ENCODE measurements at regions not wholly inside any gene's neighbourhood (a gene's known extent, or its start where the extent isn't known, plus 50 kb on each side); places are given as distances from the start of the nearest gene placed in this dataset.

- H3K4me2 ChIP-seq, result no peak overlapping the region
- H3K79me2 ChIP-seq (ENCODE audit: insufficient read depth, low read depth), result no peaks in the 10 kb centered on the region
- H3K9ac ChIP-seq, result no peak overlapping the region
- H3K4me1 ChIP-seq (ENCODE audit: low read depth, poor library complexity, severe bottlenecking), result no peaks in the 10 kb centered on the region
- no peaks in the 10 kb centered on the region for H3K27me3 ChIP-seq (ENCODE audit: insufficient read depth, low read depth)
- no peak overlapping the region for H3K4me3 ChIP-seq (IDR thresholded peaks at IDR 0.05; ENCODE audit: insufficient read depth, low read depth, low read length)
- H2AFZ ChIP-seq (ENCODE audit: low read depth), result no peak overlapping the region
- no peaks in the 10 kb centered on the region for H4K20me1 ChIP-seq (ENCODE audit: insufficient read depth)
- H3K36me3 ChIP-seq (ENCODE audit: insufficient read depth), result no peaks in the 10 kb centered on the region
- TF ChIP-seq CTCF (conservative IDR thresholded peaks at IDR 0.05; ENCODE audit: low read depth, low read length), result no peak
- H3K27ac ChIP-seq, result no peak overlapping the region
Measured at GRCh38 chr11:92894197-92894596, 75.3 kb upstream of the MTNR1B start.

GRCh38 chr11:92897487-92897886, 72.0 kb upstream of the MTNR1B start:
- no peaks in the 10 kb centered on the region for H3K4me1 ChIP-seq (ENCODE audit: low read depth, poor library complexity, severe bottlenecking)
- no peak overlapping the region for H3K4me3 ChIP-seq (IDR thresholded peaks at IDR 0.05; ENCODE audit: insufficient read depth, low read depth, low read length)
- TF ChIP-seq CTCF (conservative IDR thresholded peaks at IDR 0.05; ENCODE audit: low read depth, low read length), result no peak
- no peak overlapping the region for H3K4me2 ChIP-seq
- H3K9ac ChIP-seq, result no peak overlapping the region
- no peaks in the 10 kb centered on the region for H3K79me2 ChIP-seq (ENCODE audit: insufficient read depth, low read depth)
- no peaks in the 10 kb centered on the region for H3K36me3 ChIP-seq (ENCODE audit: insufficient read depth)
- H3K27me3 ChIP-seq (ENCODE audit: insufficient read depth, low read depth), result no peaks in the 10 kb centered on the region
- H3K27ac ChIP-seq, result no peak overlapping the region
- no peak overlapping the region for H2AFZ ChIP-seq (ENCODE audit: low read depth)
- H4K20me1 ChIP-seq (ENCODE audit: insufficient read depth), result no peaks in the 10 kb centered on the region

- no peaks in the 10 kb centered on the region for H3K27me3 ChIP-seq (ENCODE audit: insufficient read depth, low read depth)
- no peak for TF ChIP-seq CTCF (conservative IDR thresholded peaks at IDR 0.05; ENCODE audit: low read depth, low read length)
- no peak overlapping the region for H3K27ac ChIP-seq
- H2AFZ ChIP-seq (ENCODE audit: low read depth), result no peak overlapping the region
- H4K20me1 ChIP-seq (ENCODE audit: insufficient read depth), result no peaks in the 10 kb centered on the region
- H3K4me2 ChIP-seq, result no peak overlapping the region
- H3K4me1 ChIP-seq (ENCODE audit: low read depth, poor library complexity, severe bottlenecking), result no peaks in the 10 kb centered on the region
- no peaks in the 10 kb centered on the region for H3K79me2 ChIP-seq (ENCODE audit: insufficient read depth, low read depth)
- no peak overlapping the region for H3K9ac ChIP-seq
- no peak overlapping the region for H3K4me3 ChIP-seq (IDR thresholded peaks at IDR 0.05; ENCODE audit: insufficient read depth, low read depth, low read length)
- no peaks in the 10 kb centered on the region for H3K36me3 ChIP-seq (ENCODE audit: insufficient read depth)
Measured at GRCh38 chr11:92902417-92902816, 67.0 kb upstream of the MTNR1B start.

GRCh38 chr11:92907671-92908070, 61.8 kb upstream of the MTNR1B start:
- no peaks in the 10 kb centered on the region for H3K79me2 ChIP-seq (ENCODE audit: insufficient read depth, low read depth)
- no peak overlapping the region for H3K27ac ChIP-seq
- H3K4me3 ChIP-seq (IDR thresholded peaks at IDR 0.05; ENCODE audit: insufficient read depth, low read depth, low read length), result no peak overlapping the region
- no peaks in the 10 kb centered on the region for H3K4me1 ChIP-seq (ENCODE audit: low read depth, poor library complexity, severe bottlenecking)
- H3K36me3 ChIP-seq (ENCODE audit: insufficient read depth), result no peaks in the 10 kb centered on the region
- no peaks in the 10 kb centered on the region for H3K27me3 ChIP-seq (ENCODE audit: insufficient read depth, low read depth)
- H3K9ac ChIP-seq, result no peak overlapping the region
- H4K20me1 ChIP-seq (ENCODE audit: insufficient read depth), result no peaks in the 10 kb centered on the region
- TF ChIP-seq CTCF (conservative IDR thresholded peaks at IDR 0.05; ENCODE audit: low read depth, low read length), result no peak
- no peak overlapping the region for H2AFZ ChIP-seq (ENCODE audit: low read depth)
- no peak overlapping the region for H3K4me2 ChIP-seq

GRCh38 chr11:92909214-92909613, 60.2 kb upstream of the MTNR1B start:
- Histone ChIP-seq H3K79me2 (ENCODE audit: insufficient read depth, low read depth) (no peaks in the 10 kb centered on the region), H3K27ac (no peak overlapping the region), H3K9ac (no peak overlapping the region), H3K4me1 (ENCODE audit: low read depth, poor library complexity, severe bottlenecking) (no peaks in the 10 kb centered on the region), H3K4me2 (no peak overlapping the region), H4K20me1 (ENCODE audit: insufficient read depth) (no peaks in the 10 kb centered on the region), H2AFZ (ENCODE audit: low read depth) (no peak overlapping the region), H3K27me3 (ENCODE audit: insufficient read depth, low read depth) (no peaks in the 10 kb centered on the region), H3K4me3 (IDR thresholded peaks at IDR 0.05; ENCODE audit: insufficient read depth, low read depth, low read length) (no peak overlapping the region), H3K36me3 (ENCODE audit: insufficient read depth) (no peaks in the 10 kb centered on the region)
- TF ChIP-seq CTCF (conservative IDR thresholded peaks at IDR 0.05; ENCODE audit: low read depth, low read length), result no peak
